ENCODE measurements at regions not wholly inside any gene's neighbourhood (a gene's known extent, or its start where the extent isn't known, plus 50 kb on each side); places are given as distances from the start of the nearest gene placed in this dataset.

GRCh38 chr15:95442107-95442719, 888.3 kb upstream of the NR2F2 start (continued):
- TF ChIP-seq TEAD4 (IDR thresholded peaks at IDR 0.05; ENCODE audit: low read depth, low read length) (no peak), RFX5 (IDR thresholded peaks at IDR 0.05; ENCODE audit: borderline replicate concordance, low read depth, low read length) (no peak), BACH1 (IDR thresholded peaks at IDR 0.05; ENCODE audit: low read length) (no peak), SIRT6 (IDR thresholded peaks at IDR 0.05; ENCODE audit: low read length) (no peak), TBP (IDR thresholded peaks at IDR 0.05; ENCODE audit: low read depth, low read length) (no peak), CTBP2 (IDR thresholded peaks at IDR 0.05; ENCODE audit: borderline replicate concordance, insufficient read depth, insufficient read length, low read length) (no peak), EZH2 (IDR thresholded peaks at IDR 0.05; ENCODE audit: low read depth, low read length, severe bottlenecking) (no peak)

Data from H1 (cell line).